Astrocyte of the cerebellum (primary cell): ENCODE measurements at regions not wholly inside any gene's neighbourhood (a gene's known extent, or its start where the extent isn't known, plus 50 kb on each side); places are given as distances from the start of the nearest gene placed in this dataset.

Source experiments
- DNase-seq: peaks from one replicate; pipeline ENCODE4 v3.0.0-alpha.2; 2011; ENCODE audit warnings: low read depth
- H3K4me3 ChIP-seq: 2 replicates; pipeline ENCODE4 v1.5.1; 2011; ENCODE audit warnings: mild to moderate bottlenecking, low read depth, low read length, moderate library complexity
- in situ Hi-C: cut with HindIII; loops from 2 replicates; pipeline ENCODE4 v1.10.0; 2017; ENCODE audit warnings: low sequenced_read_pairs
- TF ChIP-seq, protein P1 (sequence below): IDR thresholded peaks from 2 replicates; pipeline ENCODE4 v1.5.1; 2012; ENCODE audit warnings: low read length, low read depth, moderate library complexity, mild to moderate bottlenecking; ENCODE audit errors: missing control alignments

DNA sequence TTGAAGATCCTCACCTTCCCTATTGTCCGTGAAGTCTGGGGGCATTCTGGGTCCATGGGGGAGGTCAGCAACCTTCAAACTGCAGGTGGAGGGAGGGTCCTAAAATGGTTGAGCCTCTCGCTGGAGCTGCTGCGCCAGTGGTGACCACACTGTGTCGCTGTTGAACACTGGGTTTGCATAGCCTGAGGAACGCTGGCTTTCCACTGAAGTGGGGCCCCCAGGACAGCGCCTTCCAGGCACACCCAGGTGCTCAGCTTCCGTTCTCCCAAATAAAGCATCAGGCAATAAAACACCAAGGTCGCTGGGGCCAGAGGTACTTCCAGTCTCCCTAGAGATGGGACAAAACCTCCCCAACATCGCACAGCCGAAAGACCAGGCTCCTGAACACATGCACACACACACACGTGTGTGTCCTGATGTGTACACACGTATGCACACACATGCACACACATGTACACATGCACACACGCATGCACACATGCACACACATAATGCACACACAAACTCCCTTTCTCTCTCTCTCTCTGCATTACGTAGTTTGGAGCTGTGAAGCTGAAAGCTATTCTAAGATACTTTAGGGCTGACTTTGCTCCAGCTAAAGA is 120.6 kb downstream of the IRF8 start:
- DNase-seq = no peak
- no peak overlapping the region for H3K4me3 ChIP-seq
- in situ Hi-C loops = no loop called here
- TF ChIP-seq, protein P1, sequence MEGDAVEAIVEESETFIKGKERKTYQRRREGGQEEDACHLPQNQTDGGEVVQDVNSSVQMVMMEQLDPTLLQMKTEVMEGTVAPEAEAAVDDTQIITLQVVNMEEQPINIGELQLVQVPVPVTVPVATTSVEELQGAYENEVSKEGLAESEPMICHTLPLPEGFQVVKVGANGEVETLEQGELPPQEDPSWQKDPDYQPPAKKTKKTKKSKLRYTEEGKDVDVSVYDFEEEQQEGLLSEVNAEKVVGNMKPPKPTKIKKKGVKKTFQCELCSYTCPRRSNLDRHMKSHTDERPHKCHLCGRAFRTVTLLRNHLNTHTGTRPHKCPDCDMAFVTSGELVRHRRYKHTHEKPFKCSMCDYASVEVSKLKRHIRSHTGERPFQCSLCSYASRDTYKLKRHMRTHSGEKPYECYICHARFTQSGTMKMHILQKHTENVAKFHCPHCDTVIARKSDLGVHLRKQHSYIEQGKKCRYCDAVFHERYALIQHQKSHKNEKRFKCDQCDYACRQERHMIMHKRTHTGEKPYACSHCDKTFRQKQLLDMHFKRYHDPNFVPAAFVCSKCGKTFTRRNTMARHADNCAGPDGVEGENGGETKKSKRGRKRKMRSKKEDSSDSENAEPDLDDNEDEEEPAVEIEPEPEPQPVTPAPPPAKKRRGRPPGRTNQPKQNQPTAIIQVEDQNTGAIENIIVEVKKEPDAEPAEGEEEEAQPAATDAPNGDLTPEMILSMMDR = peak; percentile 19

- TF ChIP-seq, protein P1 = no peak
- no peak for DNase-seq
- H3K4me3 ChIP-seq = no peak overlapping the region
- in situ Hi-C loops = no loop called here
Measured at GRCh38 chr16:86020971-86021370, 122.0 kb downstream of the IRF8 start.

GRCh38 chr16:86022381-86022960 is 123.5 kb downstream of the IRF8 start:
- TF ChIP-seq, protein P1 = no peak
- no peak overlapping the region for H3K4me3 ChIP-seq
- in situ Hi-C loops = no loop called here
- DNase-seq = no peak

DNA sequence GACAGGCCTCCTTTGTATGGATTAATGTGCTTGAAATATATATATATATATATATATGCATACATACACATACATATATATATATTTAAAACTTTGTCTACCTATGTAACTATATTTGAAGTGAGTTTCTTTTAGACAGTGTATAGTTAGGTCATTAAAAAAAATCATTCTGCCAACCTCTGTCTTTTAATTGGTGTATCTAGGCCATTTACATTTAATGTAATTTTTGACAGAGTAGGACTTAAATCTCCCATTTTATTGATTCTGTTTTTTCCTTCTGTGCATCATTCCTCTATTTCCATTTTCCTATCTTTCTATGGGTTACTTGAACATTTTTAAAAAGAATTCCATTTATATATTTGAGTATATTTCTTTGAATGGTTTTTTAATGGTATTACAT is 125.2 kb downstream of the IRF8 start:
- in situ Hi-C loops = no loop called here
- no peak for DNase-seq

GRCh38 chr16:86025706-86026105 is 126.7 kb downstream of the IRF8 start:
- DNase-seq = no peak
- TF ChIP-seq, protein P1 = no peak
- in situ Hi-C loops = no loop called here
- H3K4me3 ChIP-seq = no peak overlapping the region

More for the DNA sequence above, 125.2 kb downstream of the IRF8 start:
- TF ChIP-seq, protein P1 = no peak
- H3K4me3 ChIP-seq = no peak overlapping the region

DNA sequence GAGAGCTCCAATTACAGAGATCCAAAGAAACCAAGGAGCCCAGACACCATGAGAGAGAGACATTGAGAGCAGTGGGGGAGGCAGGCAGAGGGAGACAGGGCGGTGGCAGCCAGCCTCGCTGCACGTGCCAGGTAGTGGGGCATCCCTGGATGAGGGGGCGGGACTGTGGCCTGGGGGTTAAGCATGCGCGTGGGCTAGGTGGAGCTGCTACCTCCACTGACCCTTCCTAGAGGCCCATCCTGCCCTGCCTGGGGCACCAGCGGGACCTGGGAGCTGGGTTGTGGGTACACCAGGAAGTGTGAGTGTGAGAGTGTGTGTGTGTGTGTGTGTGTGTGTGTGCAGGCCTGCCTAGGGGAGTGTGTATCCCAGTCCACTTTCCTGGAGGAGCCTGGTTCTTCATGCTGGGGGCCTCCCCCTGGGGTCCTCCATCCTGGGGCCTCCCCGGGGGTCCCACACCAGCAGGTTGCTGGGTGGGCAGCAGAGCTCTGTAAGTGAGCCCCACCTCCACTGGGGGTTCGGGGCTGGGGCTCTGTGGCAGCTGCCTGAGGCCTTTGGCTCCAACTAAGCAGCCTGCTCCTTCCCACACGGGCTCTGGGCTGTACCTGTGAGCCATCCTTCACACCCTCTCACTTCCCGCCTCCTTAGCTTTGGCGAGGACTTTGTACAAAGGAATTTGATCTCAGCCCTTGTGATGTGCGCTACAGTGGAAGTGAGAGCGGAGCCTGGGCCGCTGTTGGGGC is 127.4 kb downstream of the IRF8 start:
- in situ Hi-C loops = no loop called here
- TF ChIP-seq, protein P1 = no peak

More for the DNA sequence above, 127.4 kb downstream of the IRF8 start:
- no peak for DNase-seq
- no peak overlapping the region for H3K4me3 ChIP-seq
